ENCODE measurements at regions not wholly inside any gene's neighbourhood (a gene's known extent, or its start where the extent isn't known, plus 50 kb on each side); places are given as distances from the start of the nearest gene placed in this dataset.

DNA sequence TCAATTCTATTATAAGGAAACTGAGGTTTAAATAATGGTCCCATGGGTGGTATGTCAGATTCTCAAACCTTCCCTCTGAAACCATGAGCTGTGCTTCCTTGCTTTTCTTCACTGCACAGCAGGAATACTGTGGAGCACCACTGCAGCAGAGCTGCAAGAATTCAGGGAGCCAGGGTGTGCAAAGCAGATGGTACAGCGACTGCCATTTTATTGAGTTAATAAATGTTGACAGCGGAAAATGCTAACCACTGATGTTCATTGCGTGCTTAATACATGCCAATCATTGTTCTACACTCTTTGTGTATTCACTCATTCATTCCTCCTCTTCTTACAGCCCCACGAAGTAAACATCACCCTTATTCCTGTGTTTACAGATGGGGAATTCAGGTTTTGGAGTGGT lies 152.2 kb upstream of the THSD7B start:
- TF ChIP-seq KAT8 (IDR thresholded peaks at IDR 0.05; ENCODE audit: low read depth) (no peak), IFI16 (CRISPR knock-in tag; IDR thresholded peaks at IDR 0.05) (no peak), HOXB6 (CRISPR knock-in tag; IDR thresholded peaks at IDR 0.05; ENCODE audit: borderline replicate concordance) (no peak), EHMT2 (IDR thresholded peaks at IDR 0.05) (no peak), ZFX (CRISPR knock-in tag; IDR thresholded peaks at IDR 0.05) (no peak), TRIM24 (IDR thresholded peaks at IDR 0.05) (no peak), CHD1 (IDR thresholded peaks at IDR 0.05; ENCODE audit: low read length) (no peak), TEAD4 (IDR thresholded peaks at IDR 0.05; ENCODE audit: low read length) (no peak), TEAD4 (CRISPR knock-in tag; IDR thresholded peaks at IDR 0.05; ENCODE audit: borderline replicate concordance) (no peak)
- TF ChIP-seq, protein P1, sequence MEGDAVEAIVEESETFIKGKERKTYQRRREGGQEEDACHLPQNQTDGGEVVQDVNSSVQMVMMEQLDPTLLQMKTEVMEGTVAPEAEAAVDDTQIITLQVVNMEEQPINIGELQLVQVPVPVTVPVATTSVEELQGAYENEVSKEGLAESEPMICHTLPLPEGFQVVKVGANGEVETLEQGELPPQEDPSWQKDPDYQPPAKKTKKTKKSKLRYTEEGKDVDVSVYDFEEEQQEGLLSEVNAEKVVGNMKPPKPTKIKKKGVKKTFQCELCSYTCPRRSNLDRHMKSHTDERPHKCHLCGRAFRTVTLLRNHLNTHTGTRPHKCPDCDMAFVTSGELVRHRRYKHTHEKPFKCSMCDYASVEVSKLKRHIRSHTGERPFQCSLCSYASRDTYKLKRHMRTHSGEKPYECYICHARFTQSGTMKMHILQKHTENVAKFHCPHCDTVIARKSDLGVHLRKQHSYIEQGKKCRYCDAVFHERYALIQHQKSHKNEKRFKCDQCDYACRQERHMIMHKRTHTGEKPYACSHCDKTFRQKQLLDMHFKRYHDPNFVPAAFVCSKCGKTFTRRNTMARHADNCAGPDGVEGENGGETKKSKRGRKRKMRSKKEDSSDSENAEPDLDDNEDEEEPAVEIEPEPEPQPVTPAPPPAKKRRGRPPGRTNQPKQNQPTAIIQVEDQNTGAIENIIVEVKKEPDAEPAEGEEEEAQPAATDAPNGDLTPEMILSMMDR (IDR thresholded peaks at IDR 0.05 in 2 of 3, conservative IDR thresholded peaks at IDR 0.05 in 1 of 3; ENCODE audit: insufficient read depth in 2 of 3, low read depth in 1 of 3, low read length in 3 of 3): no peak
- TF ChIP-seq, protein P2, sequence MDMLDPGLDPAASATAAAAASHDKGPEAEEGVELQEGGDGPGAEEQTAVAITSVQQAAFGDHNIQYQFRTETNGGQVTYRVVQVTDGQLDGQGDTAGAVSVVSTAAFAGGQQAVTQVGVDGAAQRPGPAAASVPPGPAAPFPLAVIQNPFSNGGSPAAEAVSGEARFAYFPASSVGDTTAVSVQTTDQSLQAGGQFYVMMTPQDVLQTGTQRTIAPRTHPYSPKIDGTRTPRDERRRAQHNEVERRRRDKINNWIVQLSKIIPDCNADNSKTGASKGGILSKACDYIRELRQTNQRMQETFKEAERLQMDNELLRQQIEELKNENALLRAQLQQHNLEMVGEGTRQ (CRISPR knock-in tag; IDR thresholded peaks at IDR 0.05): no peak
